ENCODE measurements at regions not wholly inside any gene's neighbourhood (a gene's known extent, or its start where the extent isn't known, plus 50 kb on each side); places are given as distances from the start of the nearest gene placed in this dataset.

DNA sequence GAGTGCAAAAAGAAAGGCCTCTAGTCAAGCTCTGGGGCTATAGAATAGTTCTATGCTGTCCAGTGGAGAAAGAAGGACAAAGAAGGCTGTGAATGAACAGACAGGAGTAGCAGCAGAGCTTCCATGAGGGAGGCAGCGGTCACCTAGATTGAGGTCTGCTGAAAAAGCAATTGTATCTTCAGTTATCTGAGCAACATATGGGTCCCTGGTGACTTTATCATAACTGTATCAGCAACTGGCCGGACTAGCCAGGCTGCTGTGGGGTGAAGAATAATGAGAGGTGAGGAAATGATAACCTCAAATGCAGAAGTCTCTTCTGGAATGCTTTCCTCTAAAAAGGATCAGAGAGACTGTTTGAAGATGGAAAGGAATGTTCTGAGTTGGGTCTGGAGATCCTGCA lies 971.3 kb upstream of the TMEM132C start:
- H3K9me3 Mint-ChIP-seq, result peaks cover 8 to 11% of the 10 kb centered on the region in 2 experiments
- H3K27ac ChIP-seq (ENCODE audit: insufficient read length, low read depth, low read length), result no peak overlapping the region
- WGBS (ENCODE audit: extremely low coverage, insufficient read length, low lambda C conversion rate), result no CpG with 5 or more reads among the region's 2 CpGs

More for the DNA sequence above, 971.3 kb upstream of the TMEM132C start:
- Histone ChIP-seq H2BK12ac (ENCODE audit: insufficient read length, low read depth, low read length) (no peak overlapping the region), H2AFZ (ENCODE audit: low read length) (no peak overlapping the region), H3K4ac (ENCODE audit: low read depth, low read length) (no peak overlapping the region), H3K79me2 (ENCODE audit: insufficient read depth, low read length) (no peaks in the 10 kb centered on the region), H2BK5ac (ENCODE audit: insufficient read length, low read length) (no peak overlapping the region), H4K20me1 (ENCODE audit: control insufficient read depth, insufficient read depth, insufficient read length) (no peaks in the 10 kb centered on the region), H4K5ac (ENCODE audit: insufficient read length, low read depth, low read length) (no peak overlapping the region), H4K91ac (ENCODE audit: insufficient read length, low read depth, low read length) (no peak overlapping the region), H3K4me2 (ENCODE audit: insufficient read depth, insufficient read length, low read length) (no peak overlapping the region), H3K23ac (ENCODE audit: insufficient read length, low read depth, low read length) (no peak overlapping the region), H2BK20ac (ENCODE audit: low read depth, low read length, poor library complexity, severe bottlenecking) (no peak overlapping the region), H4K8ac (replicated peaks; ENCODE audit: insufficient read length, low read depth, low read length) (no peak overlapping the region), H3K9ac (ENCODE audit: extremely low read depth, insufficient read length, low read length) (no peak overlapping the region), H3K79me1 (ENCODE audit: insufficient read depth, low read depth, low read length, poor library complexity, severe bottlenecking) (no peaks in the 10 kb centered on the region), H2AK5ac (ENCODE audit: insufficient read length, low read length) (no peak overlapping the region), H3K18ac (ENCODE audit: insufficient read length, low read depth, low read length) (no peak overlapping the region), H2BK15ac (ENCODE audit: low read depth, low read length) (no peak overlapping the region), H2BK120ac (ENCODE audit: low read depth, low read length, poor library complexity, severe bottlenecking) (no peak overlapping the region), H3K14ac (ENCODE audit: insufficient read depth, low read length) (no peak overlapping the region), H3K4me1 (ENCODE audit: insufficient read depth, low read length) (no peaks in the 10 kb centered on the region), H3K27me3 (ENCODE audit: insufficient read depth, low read length) (no peaks in the 10 kb centered on the region), H3K9me3 (ENCODE audit: control insufficient read depth, low read depth, low read length) (no peaks in the 10 kb centered on the region), H3T11ph (ENCODE audit: low read length) (no peak overlapping the region), H3K56ac (ENCODE audit: insufficient read length, low read depth, low read length) (no peak overlapping the region), H3K23me2 (ENCODE audit: insufficient read length, low read depth, low read length, poor library complexity, severe bottlenecking) (no peaks in the 10 kb centered on the region)
- no peak overlapping the region for H3K4me3 Mint-ChIP-seq
- no peak for DNase-seq
- peaks cover 0 to 6% (median 3%) of the 10 kb centered on the region in 3 experiments; a peak in 5 of 7 replicates for H3K36me3 Mint-ChIP-seq (ENCODE audit: insufficient read depth in 1 of 3, low read depth in 3 of 3)
- H3K4me1 Mint-ChIP-seq, result peaks cover 2 to 4% of the 10 kb centered on the region in 2 experiments
- H3K27ac Mint-ChIP-seq, result no peak overlapping the region
- peaks cover 5% of the 10 kb centered on the region for H3K27me3 Mint-ChIP-seq (ENCODE audit: low read depth)
- TF ChIP-seq, protein P1, sequence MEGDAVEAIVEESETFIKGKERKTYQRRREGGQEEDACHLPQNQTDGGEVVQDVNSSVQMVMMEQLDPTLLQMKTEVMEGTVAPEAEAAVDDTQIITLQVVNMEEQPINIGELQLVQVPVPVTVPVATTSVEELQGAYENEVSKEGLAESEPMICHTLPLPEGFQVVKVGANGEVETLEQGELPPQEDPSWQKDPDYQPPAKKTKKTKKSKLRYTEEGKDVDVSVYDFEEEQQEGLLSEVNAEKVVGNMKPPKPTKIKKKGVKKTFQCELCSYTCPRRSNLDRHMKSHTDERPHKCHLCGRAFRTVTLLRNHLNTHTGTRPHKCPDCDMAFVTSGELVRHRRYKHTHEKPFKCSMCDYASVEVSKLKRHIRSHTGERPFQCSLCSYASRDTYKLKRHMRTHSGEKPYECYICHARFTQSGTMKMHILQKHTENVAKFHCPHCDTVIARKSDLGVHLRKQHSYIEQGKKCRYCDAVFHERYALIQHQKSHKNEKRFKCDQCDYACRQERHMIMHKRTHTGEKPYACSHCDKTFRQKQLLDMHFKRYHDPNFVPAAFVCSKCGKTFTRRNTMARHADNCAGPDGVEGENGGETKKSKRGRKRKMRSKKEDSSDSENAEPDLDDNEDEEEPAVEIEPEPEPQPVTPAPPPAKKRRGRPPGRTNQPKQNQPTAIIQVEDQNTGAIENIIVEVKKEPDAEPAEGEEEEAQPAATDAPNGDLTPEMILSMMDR (conservative IDR thresholded peaks at IDR 0.05), result no peak

All from H9 (cell line).